CD4-positive, alpha-beta T cell treated with Interleukin-12 subunit alpha and Interleukin-12 subunit beta, for 1 hour (primary cell): ENCODE measurements at regions not wholly inside any gene's neighbourhood (a gene's known extent, or its start where the extent isn't known, plus 50 kb on each side); places are given as distances from the start of the nearest gene placed in this dataset.
A peak's percentile ranks its signal among the peaks of the same experiment; 100 is the strongest.

Experiments used
- DNase-seq: peaks from one replicate; pipeline ENCODE4 v3.0.0-alpha.2; 2020

DNA sequence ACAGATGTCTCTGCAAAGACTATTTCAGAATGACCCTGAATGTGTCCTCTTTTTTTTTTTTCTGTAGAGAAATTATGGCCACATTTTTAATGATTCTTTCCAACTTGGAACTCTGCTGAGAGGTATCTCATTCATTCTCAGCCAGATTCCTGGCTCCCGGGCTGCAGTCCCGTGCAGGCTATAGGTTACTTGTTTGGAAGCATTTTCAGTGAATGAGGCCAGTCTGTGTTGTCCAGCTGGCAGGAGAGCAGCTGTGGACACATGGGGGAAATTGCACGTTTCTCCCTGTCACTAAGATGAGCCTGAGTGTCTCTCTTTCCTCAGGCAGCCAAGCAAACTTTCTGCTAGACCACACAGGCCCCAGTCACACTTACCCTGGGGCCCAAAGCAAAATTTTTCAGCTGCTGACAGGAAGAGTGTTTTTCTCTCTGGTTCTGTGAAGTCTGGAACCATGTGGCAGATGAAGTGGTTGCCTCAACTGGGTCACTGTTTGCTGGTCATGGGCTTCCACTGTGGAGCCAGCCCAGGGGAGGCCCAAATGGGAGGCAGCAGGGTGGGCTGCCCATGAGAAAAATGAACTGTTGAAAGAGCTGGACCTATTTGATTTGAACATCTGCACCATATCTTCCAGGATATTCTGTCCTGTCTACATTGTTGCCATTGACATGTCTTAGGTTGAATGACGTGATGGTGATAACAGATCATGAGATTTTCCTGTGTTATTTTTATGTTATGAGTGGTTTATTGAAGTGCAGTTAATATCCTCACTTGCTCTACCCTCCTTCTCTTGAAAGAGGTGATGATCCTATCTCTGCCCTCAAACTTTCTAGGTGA lies 431.2 kb downstream of the LPIN1 start:
- DNase-seq = peak; percentile 14

DNA sequence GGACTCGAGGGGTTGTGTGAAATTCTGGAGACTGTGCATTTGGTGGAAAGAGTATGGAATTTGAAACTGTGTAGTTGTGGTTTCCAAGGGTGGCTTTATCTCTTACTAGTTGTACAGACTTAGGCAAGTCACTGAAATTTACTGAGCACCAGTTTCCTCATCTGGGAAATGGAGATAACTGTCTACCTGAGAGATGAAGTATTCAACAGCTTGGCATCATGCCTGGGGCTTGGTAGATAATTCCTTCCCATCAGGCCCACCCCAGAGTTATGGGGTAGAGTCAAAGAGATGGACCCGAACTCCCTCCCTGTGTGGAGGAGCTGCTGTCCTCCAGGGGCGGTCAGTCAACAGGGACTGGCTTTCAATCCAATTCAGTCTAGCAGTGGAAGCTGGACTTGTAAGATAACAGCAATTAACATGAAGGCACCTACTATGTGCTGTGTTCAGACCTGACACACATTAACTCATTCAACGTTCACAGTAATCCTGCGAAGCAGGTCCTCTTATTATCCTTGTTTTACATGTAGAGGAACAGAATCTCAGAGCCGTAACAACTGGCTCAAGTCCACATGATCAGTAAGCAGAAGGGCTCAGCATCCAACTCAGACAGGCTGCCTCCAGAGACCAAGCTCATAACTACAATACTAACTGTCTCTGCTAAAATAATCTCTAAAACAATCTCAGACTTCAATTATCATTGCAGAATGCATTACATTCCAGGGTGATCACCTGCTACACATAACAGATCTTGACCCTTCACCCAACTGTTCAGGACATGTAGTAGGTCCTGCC lies 432.1 kb downstream of the LPIN1 start:
- DNase-seq = no peak

DNA sequence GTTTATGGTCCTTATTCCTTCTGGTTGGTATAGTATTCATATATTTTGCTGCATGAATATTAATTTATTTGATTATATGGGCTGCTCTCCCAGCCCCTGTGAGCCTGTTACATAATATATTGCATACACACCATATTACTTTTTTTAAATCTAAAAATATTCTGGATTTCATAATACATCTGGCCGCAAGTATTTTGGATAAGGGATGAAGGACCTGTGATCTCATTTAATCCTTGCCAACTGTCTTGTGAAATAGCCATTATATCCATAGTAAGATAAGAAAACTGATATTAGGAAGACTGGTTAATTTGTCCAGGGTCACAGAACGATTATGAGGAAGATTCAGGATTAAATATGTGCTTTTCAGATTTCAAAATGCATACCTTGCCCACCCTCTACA lies 433.6 kb downstream of the LPIN1 start:
- no peak for DNase-seq

DNA sequence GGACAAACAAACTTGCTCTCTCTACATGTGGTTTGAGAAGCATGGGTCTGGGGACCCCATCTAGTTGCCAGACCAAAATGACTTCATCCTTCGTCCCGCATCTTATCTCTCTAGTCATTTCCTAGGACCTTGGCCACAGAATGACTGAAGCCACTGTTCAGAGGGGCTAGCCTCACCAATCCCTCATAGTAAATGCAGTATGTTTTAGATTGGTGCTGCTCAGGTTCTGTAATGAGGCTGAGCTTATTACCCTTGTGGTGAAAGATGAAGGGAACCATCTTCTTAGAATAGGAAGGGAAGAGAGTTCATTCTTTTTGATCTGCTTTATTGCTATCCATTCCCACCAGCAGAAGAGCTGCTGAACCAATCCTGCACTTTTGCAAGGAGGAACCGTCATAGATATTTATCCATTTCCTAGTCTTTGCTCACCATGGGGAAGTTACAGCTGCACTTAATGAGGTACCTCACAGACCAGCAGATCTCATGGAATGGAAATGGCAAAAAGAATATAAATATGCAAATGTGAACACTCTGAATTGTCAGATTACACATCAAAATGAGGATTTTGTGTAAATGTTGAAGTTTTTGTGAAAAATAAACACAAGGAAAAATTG lies 436.7 kb downstream of the LPIN1 start:
- DNase-seq = no peak

DNA sequence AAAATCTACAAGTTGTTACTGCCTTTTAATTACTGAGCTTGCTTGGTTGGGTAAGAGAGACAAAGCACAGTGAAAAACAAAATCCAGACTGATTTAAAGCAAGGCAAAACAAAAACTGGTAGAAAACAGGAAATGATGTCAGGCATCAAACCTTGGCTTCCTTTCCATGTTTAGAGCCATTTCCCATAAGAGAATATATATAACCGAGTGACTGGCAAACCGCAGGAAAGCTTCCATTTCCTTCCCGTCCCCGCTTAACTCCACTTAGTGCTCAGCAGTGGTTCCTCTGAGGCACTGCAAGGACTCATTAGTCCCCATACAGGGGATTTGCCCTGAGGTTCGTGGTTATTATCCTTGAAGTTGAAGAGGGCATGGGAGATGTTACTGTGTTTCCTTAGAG lies 446.3 kb downstream of the LPIN1 start:
- peak; percentile 14 for DNase-seq

DNA sequence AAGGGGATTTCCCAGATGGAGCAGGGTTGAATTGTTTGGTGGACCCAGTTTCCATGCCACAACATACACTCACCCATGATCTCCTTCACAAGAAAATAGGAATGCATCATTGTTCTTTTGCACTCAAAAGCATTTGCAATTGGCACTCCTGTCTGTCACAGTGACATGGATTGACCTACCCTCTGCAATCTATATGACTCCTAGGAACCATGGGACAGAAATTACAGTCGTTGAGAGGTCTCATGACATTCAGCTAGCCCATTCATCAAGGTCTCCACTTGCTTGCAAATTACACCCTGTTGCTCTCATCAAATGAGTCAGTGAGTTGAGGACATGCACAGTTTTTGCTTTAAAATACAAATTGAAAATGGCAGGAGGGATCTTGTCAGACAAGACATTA lies 448.5 kb downstream of the LPIN1 start:
- no peak for DNase-seq

DNA sequence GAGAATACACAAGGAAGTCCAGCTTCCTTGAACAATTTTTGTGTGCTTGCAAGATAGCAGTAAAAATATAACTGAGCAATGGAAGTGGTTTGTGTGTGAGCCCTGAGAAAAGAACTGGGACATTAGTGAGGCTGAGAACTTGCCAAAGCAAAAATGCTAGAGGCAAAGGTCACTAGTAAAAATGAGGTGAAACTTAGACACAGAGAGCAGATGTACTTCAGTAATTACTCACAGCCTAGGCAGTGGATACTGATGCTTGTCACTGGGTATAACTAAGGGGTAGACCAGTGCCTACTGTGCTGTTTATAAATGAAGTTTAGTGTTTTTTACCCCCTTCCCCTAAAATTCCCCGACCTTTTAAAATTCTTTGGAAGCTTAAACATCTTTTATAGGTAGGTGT lies 450.1 kb downstream of the LPIN1 start:
- DNase-seq = no peak

DNA sequence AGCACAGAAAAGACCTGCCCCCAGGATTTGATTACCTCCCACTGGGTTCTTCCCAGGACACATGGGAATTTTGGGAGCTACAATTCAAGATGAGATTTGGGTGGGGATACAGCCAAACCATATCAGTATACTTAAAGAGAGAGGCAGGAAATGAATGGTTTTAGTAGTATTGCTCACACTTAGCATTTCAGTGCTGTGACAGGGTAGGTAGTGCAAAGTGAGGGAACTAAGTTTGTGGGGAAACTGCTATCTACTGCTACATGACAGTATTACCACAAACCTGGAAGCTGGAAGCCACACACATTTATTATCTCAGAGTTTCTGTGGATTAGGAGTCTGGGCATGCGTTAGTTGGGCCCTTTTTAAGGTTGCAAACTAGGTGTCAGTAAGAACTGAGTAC lies 450.7 kb downstream of the LPIN1 start:
- DNase-seq = no peak

DNA sequence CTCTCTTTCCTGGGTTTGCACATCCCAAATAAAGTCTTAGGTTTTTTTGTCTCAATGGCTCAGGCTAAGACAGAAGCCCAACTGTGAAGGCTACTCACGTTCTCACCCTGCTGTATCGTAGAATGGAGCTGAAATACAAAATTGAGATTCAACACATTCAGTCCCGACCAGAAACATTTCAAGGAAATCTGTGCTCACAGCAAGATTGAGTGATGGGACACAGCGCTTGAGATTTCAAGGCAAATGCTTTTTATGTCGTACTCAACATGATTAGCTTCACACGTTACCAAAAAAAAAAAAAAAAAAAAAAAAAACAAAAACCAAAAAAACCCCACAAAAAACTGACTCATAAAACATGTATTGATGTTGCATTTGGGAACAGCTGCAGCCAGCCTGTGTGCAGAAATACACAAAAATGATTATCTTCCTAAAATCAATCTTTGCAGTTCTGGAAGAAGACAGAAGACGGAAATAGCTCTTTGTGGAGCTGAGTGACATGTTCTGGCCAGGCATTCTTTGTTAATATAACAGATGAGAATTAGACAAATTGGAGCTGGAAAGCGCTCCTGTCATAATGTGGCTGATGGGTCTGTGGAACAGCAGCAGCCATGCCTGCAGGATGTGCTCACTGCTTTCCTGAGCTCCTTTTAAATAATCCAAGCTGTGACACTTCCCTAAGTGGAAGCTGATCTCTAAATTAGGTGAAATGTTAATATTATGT lies 453.2 kb downstream of the LPIN1 start:
- DNase-seq = no peak

DNA sequence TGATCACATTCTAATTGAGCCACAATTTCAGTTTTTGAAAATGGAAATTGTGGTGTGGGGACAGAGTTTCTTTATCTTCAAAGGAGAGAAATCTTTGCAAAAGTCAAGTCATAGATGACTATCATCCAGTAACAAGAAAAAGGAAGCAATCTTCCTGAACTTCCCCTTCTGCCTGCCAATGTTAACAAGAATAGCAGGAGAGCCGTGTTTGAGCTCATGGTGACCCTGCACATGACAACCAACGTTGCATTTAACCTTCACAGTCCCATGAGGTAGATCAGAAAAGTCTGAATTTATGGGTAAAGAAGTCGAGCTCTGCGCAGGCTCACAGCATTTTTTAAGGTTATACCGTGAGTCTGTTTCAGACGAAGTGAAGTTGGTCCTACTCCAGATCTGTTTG lies 454.9 kb downstream of the LPIN1 start:
- DNase-seq = no peak

DNA sequence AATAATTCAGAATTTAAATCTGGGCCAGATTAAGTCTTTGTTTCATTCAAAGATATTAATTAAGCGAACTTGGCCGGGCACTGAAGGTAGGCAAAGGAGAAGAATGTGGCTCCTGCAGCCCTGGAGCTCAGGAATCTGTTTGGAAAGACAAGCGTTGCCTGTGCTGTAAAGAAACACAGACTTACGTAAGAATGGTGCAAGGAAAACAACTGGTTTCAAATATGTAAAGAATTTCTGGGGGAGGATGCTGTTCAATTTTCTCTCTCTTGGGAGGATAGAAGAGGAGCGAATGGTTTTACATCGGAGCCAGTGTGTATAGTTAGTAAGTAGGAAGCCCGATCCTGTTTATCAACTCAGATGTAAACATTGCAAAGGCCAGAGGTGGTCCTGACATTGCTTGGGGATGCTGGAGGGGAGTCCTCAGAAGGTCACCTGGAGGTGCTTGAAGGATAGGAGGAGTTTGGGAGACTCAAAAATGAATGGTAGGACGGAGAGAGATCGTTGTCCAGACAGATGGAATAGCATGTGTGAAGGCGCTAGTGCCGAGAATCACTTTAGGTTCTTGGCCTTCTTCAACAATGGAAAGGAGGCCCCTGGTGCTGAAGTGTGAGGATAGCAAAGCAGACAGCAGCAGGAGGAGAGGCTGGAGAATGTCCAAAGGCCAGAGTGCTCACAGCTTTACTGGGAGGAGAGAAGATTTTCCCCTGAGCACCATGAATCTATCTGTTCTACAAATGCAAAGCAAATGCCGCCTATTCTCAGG lies 456.1 kb downstream of the LPIN1 start:
- DNase-seq = no peak

DNA sequence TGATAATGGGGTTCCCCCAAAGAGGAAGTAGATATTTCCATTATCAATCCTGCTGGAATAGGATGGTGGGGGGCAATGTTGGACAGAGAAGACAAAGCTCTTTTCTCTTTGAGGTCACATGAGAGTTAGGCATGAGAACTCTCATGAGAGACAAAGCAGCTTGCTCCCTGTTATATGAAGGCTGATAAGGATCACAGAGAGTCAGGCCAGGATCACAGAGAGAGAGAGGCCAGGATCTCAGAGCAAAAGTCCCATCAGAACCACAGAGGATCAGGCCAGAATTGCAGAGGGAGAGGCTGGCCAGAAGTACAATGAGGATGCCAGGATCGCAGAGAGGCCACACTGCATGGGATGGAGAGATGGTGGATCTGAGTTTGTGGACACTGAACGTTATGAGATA lies 457.1 kb downstream of the LPIN1 start:
- no peak for DNase-seq

DNA sequence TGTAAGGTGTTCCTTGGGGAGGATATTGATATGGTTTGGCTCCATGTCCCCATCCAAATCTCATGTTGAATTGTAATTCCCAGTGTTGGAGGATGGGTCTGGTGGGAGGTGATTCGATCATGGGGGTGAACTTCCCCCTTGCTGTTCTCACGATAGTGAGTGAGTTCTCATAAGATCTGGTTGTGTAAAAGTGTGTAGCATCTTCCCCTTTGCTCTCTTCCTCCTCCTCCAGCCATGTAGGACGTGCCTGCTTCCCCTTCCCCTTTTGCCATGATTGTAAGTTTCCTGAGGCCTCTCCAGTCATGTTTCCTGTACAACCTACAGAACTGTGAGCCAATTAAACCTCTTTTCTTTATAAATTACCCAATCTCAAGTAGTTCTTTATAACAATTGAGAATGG lies 458.7 kb downstream of the LPIN1 start:
- no peak for DNase-seq

DNA sequence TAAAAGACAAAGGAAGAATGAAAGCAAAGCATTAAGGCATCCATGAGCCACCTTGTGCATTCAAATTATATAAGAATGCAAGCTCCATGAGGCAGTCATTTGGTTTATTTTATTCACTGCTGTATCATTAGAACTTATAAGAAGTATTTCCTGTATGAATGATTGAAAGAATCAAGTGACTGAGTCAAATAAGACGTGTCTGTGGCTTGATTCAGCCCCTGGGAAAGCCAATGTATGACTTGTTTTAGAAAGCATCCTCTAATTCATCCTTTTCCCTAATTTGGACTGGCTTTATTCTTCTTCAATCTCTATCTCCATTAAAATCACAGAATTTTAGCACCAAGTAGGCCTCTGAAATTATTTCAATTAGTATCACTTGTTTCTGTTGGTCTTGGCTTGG lies 461.1 kb downstream of the LPIN1 start:
- no peak for DNase-seq

DNA sequence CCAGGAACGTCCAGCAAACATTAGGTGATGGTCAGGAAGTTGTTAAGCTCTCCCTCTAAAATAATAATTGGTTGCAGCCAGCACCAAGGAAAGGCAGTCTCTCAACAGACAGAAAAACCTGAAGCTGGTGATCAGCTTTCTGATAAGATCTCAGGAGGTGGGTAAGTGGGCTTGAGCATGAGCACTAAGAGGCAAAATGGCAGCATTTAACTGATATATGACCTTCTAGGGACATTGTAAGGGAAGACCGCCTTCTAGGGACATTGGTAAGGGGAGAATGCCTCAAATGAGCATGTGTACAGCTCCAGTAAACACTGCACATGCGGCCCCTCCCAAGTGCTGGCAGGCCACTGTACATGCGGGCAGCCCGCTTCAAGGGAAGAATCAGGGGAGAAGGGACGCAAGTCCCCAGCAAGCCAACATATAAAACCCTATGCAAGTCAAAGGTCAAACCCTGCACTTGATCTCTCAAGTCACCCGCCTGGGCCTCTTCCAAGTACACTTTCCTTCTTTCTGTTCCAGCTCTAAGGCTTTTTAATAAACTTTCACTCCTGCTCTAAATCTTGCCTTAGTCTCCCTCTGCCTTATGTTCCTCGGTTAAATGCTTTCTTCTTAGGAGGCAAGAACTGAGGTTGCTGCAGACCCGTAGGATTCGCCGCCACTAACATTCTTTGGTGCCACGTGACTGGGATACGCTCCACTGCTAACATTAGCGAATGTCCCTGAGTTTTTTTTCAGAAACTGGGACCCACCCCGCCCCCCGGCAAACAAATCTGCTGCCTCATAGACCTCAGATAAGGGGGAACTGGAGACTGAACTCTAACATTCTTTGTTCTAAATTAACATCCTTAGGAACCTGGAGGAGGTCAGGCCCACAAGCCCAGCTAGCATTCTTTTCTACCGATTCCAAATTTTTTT lies 463.8 kb downstream of the LPIN1 start:
- DNase-seq = no peak

DNA sequence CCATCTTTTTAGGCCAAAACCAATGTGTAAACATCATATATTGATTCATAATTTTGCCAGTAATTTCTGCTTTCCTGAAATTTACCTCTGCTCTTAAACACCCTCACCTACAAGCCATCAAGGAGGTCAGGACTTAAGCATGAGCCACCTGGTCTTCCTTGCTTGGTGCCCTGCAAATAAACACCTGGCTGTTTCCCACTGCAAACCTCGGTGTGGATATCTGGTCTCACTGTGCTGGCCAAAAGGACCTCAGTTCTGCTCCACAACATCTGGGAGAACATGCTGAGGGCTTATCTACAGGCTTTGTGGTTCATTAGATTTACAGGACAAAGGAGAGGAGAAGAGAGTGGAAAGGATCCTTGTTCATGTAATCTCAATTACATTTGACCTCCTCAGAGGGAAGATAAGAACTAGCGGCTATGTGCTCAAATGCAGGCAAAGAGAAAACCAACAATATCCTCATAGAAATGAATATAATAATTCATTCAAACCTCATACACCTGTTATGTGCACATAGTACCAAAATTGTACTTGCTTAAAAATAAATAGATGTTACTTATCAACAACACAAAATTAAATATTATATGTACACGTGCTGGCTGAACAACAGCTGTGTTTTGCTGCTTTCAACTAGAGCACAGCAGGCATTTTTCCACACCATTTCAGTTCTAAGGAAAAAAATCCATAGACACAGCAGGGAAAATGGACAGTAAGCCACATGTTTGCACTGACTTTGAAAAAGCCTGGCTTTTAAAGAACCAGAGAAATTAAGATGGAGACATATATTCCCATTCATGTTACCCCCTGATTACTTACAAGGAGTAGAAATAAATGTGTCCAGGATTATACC lies 465.1 kb downstream of the LPIN1 start:
- no peak for DNase-seq

DNA sequence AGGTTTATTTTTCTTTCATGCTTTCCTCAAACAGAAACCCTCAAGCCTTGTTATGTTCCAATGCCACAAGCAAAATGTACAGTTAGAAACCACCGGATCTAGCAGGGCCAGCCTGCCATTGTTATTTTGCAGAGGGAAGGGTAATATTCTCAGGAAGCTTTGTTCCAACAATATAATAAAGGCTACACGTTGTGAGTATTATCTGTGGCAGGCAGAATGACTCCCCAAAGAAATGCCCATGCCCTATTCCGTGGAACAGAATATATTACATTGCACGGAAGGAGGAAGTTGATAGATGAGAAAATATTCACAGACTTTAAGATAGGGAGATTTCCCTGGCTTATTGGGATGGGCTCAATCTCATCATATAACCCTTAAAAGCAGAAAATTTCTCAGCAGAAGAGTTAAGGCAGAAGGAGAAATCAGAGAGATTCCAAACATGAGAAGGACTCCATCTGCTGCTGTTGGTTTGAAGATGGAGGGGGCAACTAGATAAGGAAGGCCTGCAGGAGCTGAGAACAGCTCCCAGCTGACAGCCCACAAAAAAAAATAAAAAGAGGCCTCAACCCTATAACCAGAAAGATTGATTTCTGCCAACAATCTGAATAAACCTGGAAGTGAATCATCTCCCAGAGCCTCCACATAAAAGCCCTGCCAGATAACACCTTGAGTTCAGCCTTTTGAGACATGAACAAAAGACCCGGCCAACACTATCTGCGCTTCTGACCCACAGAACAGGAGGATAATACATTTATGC lies 466.6 kb downstream of the LPIN1 start:
- DNase-seq = no peak

DNA sequence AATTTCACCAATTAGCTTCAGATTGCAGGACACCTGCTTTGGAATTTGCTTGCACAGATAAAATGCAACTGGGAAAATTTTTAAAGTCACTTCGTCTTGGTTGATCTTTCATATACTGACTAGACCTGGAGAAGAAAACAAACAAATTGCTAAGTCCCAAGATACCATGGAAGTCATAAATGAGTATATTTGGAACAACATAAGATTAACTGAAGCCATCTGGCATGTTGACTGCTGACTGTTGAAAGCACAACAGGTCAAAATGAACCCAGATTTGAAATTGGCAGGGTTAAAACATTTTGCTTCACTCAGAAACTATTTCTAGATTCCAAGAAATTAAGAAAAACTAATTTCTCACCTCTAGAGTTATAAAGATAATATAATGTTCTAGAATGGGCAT lies 470.7 kb downstream of the LPIN1 start:
- no peak for DNase-seq

DNA sequence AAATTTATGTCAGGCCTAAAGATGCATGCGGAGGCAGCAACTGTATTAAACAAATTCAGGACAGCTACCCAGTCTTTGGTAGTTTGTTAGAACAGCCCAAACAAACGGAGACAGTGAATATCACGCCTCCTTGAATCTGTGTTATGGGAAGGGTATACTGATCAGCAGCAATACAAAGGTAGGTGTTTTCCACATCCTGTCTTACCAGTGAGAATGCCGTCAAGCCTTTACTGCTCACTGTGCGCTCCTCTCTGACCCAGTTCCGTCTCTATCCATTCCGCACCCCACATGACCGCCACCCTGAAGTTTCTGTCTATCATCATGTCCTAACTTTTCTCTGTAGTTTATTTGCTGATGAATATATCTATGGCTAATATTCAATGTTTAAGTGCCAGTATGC lies 473.3 kb downstream of the LPIN1 start:
- no peak for DNase-seq

DNA sequence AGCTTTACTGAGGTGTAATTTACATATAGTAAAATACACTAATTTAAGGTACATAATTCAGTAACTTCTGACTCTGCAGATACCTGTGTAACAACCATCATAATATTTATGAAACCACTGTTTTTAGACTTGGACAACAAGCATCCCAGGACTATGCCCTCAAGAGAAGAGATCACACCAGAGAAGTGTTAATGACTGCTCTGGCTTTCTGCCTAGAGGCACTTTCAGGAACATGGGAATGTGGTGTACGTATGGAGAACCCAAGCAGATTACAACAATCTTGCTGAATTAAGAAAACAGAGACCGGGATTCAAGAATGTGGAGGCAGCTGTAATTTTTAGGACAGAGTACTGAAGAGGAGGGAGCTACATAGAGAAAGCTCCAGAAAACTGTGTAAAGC lies 475.2 kb downstream of the LPIN1 start:
- no peak for DNase-seq
